HFFc6 (cell line): ENCODE measurements at regions not wholly inside any gene's neighbourhood (a gene's known extent, or its start where the extent isn't known, plus 50 kb on each side); places are given as distances from the start of the nearest gene placed in this dataset.
"Not testable (repeated sequence)": the region's sequence is repeated elsewhere in the genome, so short reads cannot be mapped to it uniquely, and the experiment has no call there.

Experiments used
- DNase-seq: peaks from one replicate; pipeline ENCODE4 v3.0.0-alpha.2; 2018
- H3K27ac Mint-ChIP-seq: 2 replicates; pipeline ENCODE4 v1.8.0; 2020; ENCODE audit warnings: mild to moderate bottlenecking, mixed read lengths
- H3K27me3 Mint-ChIP-seq: 2 replicates; pipeline ENCODE4 v1.8.0; 2021; ENCODE audit warnings: mild to moderate bottlenecking, moderate library complexity, mixed read lengths; ENCODE audit not compliant: insufficient read depth
- H3K36me3 Mint-ChIP-seq: 2 replicates; pipeline ENCODE4 v1.8.0; 2021; ENCODE audit warnings: low read depth, mixed read lengths
- H3K4me1 Mint-ChIP-seq: 2 replicates; pipeline ENCODE4 v1.8.0; 2020; ENCODE audit warnings: low read depth, mixed read lengths
- H3K4me3 Mint-ChIP-seq: 2 replicates; pipeline ENCODE4 v1.8.0; 2020; ENCODE audit warnings: mild to moderate bottlenecking, moderate library complexity, mixed read lengths
- H3K9me3 Mint-ChIP-seq: 2 replicates; pipeline ENCODE4 v1.8.0; 2020; ENCODE audit warnings: mild to moderate bottlenecking, mixed read lengths
- TF ChIP-seq, protein P1 (sequence below): fragments of 200-600 bp; sonication (generic); IDR thresholded peaks from 2 replicates; pipeline ENCODE4 v1.5.0; 2021; ENCODE audit warnings: antibody characterized with exemption, mild to moderate bottlenecking

DNA sequence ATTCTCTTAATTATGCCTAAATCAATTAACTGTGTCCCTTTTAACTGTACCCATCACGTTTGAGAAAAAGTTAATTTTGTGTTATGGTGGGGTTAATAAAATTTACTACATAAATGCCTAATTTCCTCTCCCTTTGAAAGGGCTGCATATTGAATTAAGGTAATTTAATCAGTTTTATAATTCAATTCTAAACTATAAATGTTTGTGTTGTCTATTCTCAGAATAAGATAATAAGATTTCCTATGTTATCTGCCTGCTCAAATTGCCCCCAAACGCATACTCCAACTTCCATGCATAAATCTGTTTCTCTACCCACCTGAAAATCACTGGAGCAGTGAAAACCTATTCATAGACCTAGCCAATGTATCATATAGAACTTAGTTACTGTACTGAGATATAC lies 1716.1 kb downstream of the SI start:
- Mint-ChIP-seq H3K9me3 (peaks cover 10% of the 10 kb centered on the region), H3K27ac (no peak overlapping the region), H3K4me3 (no peak overlapping the region; the same call in 1 of the 2 replicates), H3K27me3 (no peaks in the 10 kb centered on the region), H3K36me3 (no peaks in the 10 kb centered on the region), H3K4me1 (peaks cover 10% of the 10 kb centered on the region; the same call in 1 of the 2 replicates)
- TF ChIP-seq, protein P1, sequence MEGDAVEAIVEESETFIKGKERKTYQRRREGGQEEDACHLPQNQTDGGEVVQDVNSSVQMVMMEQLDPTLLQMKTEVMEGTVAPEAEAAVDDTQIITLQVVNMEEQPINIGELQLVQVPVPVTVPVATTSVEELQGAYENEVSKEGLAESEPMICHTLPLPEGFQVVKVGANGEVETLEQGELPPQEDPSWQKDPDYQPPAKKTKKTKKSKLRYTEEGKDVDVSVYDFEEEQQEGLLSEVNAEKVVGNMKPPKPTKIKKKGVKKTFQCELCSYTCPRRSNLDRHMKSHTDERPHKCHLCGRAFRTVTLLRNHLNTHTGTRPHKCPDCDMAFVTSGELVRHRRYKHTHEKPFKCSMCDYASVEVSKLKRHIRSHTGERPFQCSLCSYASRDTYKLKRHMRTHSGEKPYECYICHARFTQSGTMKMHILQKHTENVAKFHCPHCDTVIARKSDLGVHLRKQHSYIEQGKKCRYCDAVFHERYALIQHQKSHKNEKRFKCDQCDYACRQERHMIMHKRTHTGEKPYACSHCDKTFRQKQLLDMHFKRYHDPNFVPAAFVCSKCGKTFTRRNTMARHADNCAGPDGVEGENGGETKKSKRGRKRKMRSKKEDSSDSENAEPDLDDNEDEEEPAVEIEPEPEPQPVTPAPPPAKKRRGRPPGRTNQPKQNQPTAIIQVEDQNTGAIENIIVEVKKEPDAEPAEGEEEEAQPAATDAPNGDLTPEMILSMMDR: no peak
- no peak for DNase-seq

DNA sequence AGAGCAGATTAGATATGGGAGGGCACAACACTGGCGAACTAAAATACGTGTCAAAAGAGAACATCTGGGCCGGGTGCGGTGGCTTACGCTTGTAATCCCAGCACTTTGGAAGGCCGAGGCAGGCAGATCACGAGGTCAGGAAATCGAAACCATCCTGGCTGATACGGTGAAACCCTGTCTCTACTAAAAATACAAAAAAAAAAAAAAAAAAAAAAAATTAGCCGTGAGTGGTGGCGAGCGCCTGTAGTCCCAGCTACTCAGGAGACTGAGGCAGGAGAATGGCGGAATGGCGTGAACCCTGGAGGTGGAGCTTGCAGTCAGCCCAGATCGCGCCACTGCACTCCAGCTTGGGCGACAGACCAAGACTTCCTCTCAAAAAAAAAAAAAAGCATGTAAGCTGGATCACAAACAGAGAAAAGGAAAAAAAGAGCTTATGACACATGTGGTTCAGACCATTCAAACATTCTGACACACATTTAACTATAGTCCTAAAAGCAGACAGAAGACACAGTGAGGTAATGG lies 1716.9 kb downstream of the SI start:
- DNase-seq, H3K4me1 Mint-ChIP-seq, H3K36me3 Mint-ChIP-seq, H3K27me3 Mint-ChIP-seq: not testable (repeated sequence)
- peaks cover 11% of the 10 kb centered on the region for H3K9me3 Mint-ChIP-seq
- H3K27ac Mint-ChIP-seq: peak overlapping the region; percentile 9; the same call in 1 of the 2 replicates
- peak overlapping the region; percentile 79 for H3K4me3 Mint-ChIP-seq

DNA sequence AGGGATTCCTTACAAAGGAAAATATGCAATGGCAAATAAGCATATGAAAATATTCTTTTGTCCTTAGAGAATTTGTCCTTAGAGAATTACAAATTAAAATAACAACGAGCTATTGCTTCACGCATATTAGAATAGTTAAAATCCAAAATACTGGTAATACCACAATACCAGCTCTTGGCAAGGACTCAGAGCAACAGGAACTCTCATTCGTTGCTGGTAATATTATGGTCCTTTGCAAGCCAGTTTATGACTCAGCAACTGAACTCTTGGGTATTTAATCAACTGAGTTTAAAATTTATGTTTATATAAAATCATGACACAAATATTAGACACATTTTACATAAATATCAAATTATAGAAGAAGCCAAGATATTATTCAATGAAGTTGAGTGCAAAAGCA lies 1730.4 kb downstream of the SI start:
- TF ChIP-seq, protein P1: no peak
- no peak overlapping the region for H3K27ac Mint-ChIP-seq
- no peak for DNase-seq
- no peak overlapping the region for H3K4me3 Mint-ChIP-seq
- H3K9me3 Mint-ChIP-seq: peaks cover 14% of the 10 kb centered on the region
- H3K4me1 Mint-ChIP-seq: no peaks in the 10 kb centered on the region
- no peaks in the 10 kb centered on the region for H3K27me3 Mint-ChIP-seq
- no peaks in the 10 kb centered on the region for H3K36me3 Mint-ChIP-seq

DNA sequence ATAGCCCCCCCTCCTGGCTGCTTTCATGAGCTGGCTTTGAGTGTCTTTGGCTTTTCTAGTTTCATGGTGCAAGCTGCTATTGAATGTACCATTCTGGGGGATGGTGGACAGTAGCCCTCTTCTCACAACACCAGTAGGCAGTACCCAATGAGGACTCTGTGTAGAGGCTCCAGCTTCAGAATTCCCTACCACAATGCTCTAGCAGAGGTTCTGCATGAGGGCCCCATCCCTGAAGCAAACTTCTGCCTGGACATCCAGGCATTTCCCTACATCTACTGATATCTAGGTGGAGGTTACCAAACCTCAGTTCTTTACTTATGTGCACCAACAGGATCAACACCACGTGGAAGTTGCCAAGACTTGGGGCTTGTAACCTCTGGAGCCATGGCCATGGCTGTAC lies 1742.9 kb downstream of the SI start:
- peaks cover 17% of the 10 kb centered on the region for H3K9me3 Mint-ChIP-seq
- H3K27me3 Mint-ChIP-seq: no peaks in the 10 kb centered on the region; the same call in 1 of the 2 replicates
- no peak overlapping the region for H3K27ac Mint-ChIP-seq
- DNase-seq: no peak
- TF ChIP-seq, protein P1: no peak
- H3K4me3 Mint-ChIP-seq: no peak overlapping the region
- H3K36me3 Mint-ChIP-seq: no peaks in the 10 kb centered on the region
- H3K4me1 Mint-ChIP-seq: no peaks in the 10 kb centered on the region

DNA sequence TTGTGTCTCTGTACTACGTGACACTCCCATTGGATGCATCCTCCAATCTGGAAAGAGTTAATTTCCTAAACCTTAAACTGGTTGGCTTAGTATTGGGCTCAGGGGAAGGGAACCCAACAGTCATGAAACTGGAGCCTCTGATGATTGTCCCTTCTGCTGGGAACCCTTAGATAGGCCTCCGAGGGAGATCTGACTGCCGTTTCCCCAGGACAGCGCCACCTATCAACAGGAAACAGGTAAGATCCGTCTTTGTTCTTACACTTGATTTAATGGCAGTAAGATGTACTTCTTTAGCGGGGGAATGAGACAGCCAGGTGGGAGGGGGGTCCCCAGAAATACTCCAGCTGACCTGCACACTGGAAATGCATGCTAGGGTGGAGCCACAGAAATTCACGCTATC lies 1749.6 kb downstream of the SI start:
- no peaks in the 10 kb centered on the region for H3K27me3 Mint-ChIP-seq
- H3K27ac Mint-ChIP-seq: no peak overlapping the region
- H3K36me3 Mint-ChIP-seq: no peaks in the 10 kb centered on the region; the same call in 1 of the 2 replicates
- TF ChIP-seq, protein P1: no peak
- no peak overlapping the region for H3K4me3 Mint-ChIP-seq
- H3K4me1 Mint-ChIP-seq: no peaks in the 10 kb centered on the region
- no peak for DNase-seq
- peaks cover 27% of the 10 kb centered on the region for H3K9me3 Mint-ChIP-seq

DNA sequence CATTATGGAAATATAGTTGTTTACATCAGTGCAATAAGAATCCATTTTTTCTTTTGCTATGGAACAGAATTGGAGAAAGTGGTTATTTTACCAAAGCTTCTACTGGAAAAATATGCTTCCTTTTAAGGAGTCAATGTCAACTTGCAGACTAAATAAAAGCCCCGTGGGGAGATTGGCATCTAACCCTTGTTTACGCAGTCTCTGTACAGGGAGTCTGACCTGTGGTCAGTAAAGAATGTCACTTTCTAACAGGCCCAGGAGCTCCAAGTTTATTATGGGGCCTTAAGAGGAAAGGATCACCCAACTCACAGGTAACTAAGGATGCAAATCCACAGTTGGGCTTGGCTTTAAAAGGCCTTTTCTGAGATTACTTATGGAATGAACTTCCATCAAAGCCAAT lies 1751.2 kb downstream of the SI start:
- TF ChIP-seq, protein P1: no peak
- Mint-ChIP-seq H3K4me3 (no peak overlapping the region), H3K27me3 (no peaks in the 10 kb centered on the region), H3K36me3 (no peaks in the 10 kb centered on the region; the same call in 1 of the 2 replicates), H3K27ac (no peak overlapping the region), H3K4me1 (no peaks in the 10 kb centered on the region), H3K9me3 (peaks cover 34% of the 10 kb centered on the region)
- DNase-seq: no peak
